Left ventricle myocardium superior (tissue), 1 donor: ENCODE measurements at regions not wholly inside any gene's neighbourhood (a gene's known extent, or its start where the extent isn't known, plus 50 kb on each side); places are given as distances from the start of the nearest gene placed in this dataset.
"Not testable (repeated sequence)": the region's sequence is repeated elsewhere in the genome, so short reads cannot be mapped to it uniquely, and the experiment has no call there.

ENCODE experiments used
- ATAC-seq: fragments of 200-7000 bp; cut with Tn5 transposase; one replicate; pipeline ENCODE4 v1.9.1; 2020; ENCODE audit warnings: mild to moderate bottlenecking, moderate library complexity
- DNase-seq: peaks from one replicate; pipeline ENCODE4 v3.0.0-alpha.2; 2020
- intact Hi-C: fragments of 100-400 bp; cut with micrococcal nuclease; formaldehyde crosslinking; loops from one replicate; pipeline ENCODE4 v1.11.0; 2022
- donor health status: DM: no; HTN: yes; CAD: no; lungs with severe emphysema.

GRCh38 chr7:69439636-69440325, 158.5 kb upstream of the AUTS2 start:
- DNase-seq, result no peak

GRCh38 chr7:69440976-69441375, 157.3 kb upstream of the AUTS2 start:
- ATAC-seq (no peak), DNase-seq (no peak)
- intact Hi-C loops, result no loop called here

More at GRCh38 chr7:69439636-69440325, 158.5 kb upstream of the AUTS2 start:
- intact Hi-C loops, result no loop called here
- ATAC-seq, result no peak

- DNase-seq (no peak), ATAC-seq (no peak)
- intact Hi-C loops, result no loop called here
Measured at GRCh38 chr7:69443136-69443535, 155.1 kb upstream of the AUTS2 start.

- intact Hi-C loops, result no loop called here
- no peak for DNase-seq
- ATAC-seq, result peak; percentile 32
Measured at GRCh38 chr7:69445541-69445940, 152.7 kb upstream of the AUTS2 start.

- ATAC-seq, intact Hi-C loops, DNase-seq: not testable (repeated sequence)
Measured at GRCh38 chr7:69446213-69446612, 152.1 kb upstream of the AUTS2 start.

GRCh38 chr7:69448071-69448470, 150.2 kb upstream of the AUTS2 start:
- ATAC-seq (peak; percentile 19), DNase-seq (no peak)
- intact Hi-C loops, result no loop called here

- DNase-seq, result no peak
- no peak for ATAC-seq
- intact Hi-C loops, result no loop called here
Measured at GRCh38 chr7:69450456-69450855, 147.8 kb upstream of the AUTS2 start.

- ATAC-seq, result no peak
- no peak for DNase-seq
- intact Hi-C loops, result no loop called here
Measured at GRCh38 chr7:69451715-69452114, 146.6 kb upstream of the AUTS2 start.

GRCh38 chr7:69452797-69453196, 145.5 kb upstream of the AUTS2 start:
- intact Hi-C loops, result no loop called here
- no peak for ATAC-seq

GRCh38 chr7:69457595-69458504, 140.4 kb upstream of the AUTS2 start:
- peak; percentile 95 for ATAC-seq
- DNase-seq, result peak; percentile 75
- intact Hi-C loops, result no loop called here

More at GRCh38 chr7:69452797-69453196, 145.5 kb upstream of the AUTS2 start:
- no peak for DNase-seq

- ATAC-seq, result no peak
- DNase-seq, result no peak
- intact Hi-C loops, result no loop called here
Measured at GRCh38 chr7:69464035-69464434, 134.2 kb upstream of the AUTS2 start.

GRCh38 chr7:69465262-69465661, 133.0 kb upstream of the AUTS2 start:
- intact Hi-C loops, result no loop called here
- ATAC-seq (no peak), DNase-seq (no peak)

GRCh38 chr7:69467826-69468225, 130.4 kb upstream of the AUTS2 start:
- DNase-seq, result no peak
- intact Hi-C loops, result no loop called here
- no peak for ATAC-seq

- ATAC-seq (no peak), DNase-seq (no peak)
- intact Hi-C loops, result no loop called here
Measured at GRCh38 chr7:69476416-69476815, 121.9 kb upstream of the AUTS2 start.

- intact Hi-C loops, result no loop called here
- ATAC-seq, result no peak
Measured at GRCh38 chr7:69482676-69483075, 115.6 kb upstream of the AUTS2 start.

GRCh38 chr7:69489533-69489932, 108.7 kb upstream of the AUTS2 start:
- DNase-seq (no peak), ATAC-seq (no peak)
- intact Hi-C loops, result no loop called here

More at GRCh38 chr7:69482676-69483075, 115.6 kb upstream of the AUTS2 start:
- no peak for DNase-seq

GRCh38 chr7:69498671-69499070, 99.6 kb upstream of the AUTS2 start:
- intact Hi-C loops, result no loop called here
- ATAC-seq (no peak), DNase-seq (no peak)

- intact Hi-C loops, result no loop called here
- DNase-seq (no peak), ATAC-seq (no peak)
Measured at GRCh38 chr7:69502358-69502757, 95.9 kb upstream of the AUTS2 start.

- no peak for ATAC-seq
- intact Hi-C loops, result no loop called here
- DNase-seq, result no peak
Measured at GRCh38 chr7:69504733-69505420, 93.4 kb upstream of the AUTS2 start.

GRCh38 chr7:69508736-69509135, 89.5 kb upstream of the AUTS2 start:
- ATAC-seq, result no peak
- intact Hi-C loops, result no loop called here
- no peak for DNase-seq
